GM12892 (cell line): ENCODE measurements at regions not wholly inside any gene's neighbourhood (a gene's known extent, or its start where the extent isn't known, plus 50 kb on each side); places are given as distances from the start of the nearest gene placed in this dataset.

Experiments
- POLR2A ChIP-seq: IDR thresholded peaks from 2 replicates; pipeline ENCODE4 v1.6.1; 2011; ENCODE audit warnings: low read depth, low read length, control low read depth
- POLR2AphosphoS5 ChIP-seq: IDR thresholded peaks from 2 replicates; pipeline ENCODE4 v1.6.1; 2011; ENCODE audit warnings: low read depth, low read length, control low read depth
- TAF1 ChIP-seq: IDR thresholded peaks from 2 replicates; pipeline ENCODE4 v1.6.1; 2011; ENCODE audit warnings: low read depth, mild to moderate bottlenecking, control low read depth, low read length, borderline replicate concordance

DNA sequence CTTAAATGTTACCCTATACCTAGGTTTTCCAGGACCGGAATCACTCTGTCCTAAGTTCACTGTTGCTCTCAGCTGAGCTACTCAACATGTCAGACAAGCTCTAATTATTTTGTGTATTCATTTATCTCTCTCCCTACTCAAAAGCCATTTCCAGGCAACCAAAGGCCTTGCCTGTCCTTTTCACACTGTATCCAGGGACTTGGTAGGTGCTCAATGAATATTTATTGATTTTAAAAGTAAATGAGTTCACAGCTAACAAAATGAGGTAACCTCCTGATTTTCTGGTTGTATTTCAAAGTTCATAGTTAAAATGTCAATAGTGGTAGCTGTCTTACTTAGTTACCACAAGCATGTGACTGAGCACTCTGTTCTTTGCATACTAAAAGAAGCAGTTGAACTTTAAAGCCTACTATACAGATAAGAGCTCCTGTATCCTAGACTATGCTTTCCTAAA lies 522.2 kb downstream of the ACTL7B start:
- TF ChIP-seq POLR2A: no peak
- no peak for TF ChIP-seq TAF1
- no peak for TF ChIP-seq POLR2AphosphoS5
